ENCODE measurements at regions not wholly inside any gene's neighbourhood (a gene's known extent, or its start where the extent isn't known, plus 50 kb on each side); places are given as distances from the start of the nearest gene placed in this dataset.
A peak's percentile ranks its signal among the peaks of the same experiment; 100 is the strongest.
"Not testable (repeated sequence)": the region's sequence is repeated elsewhere in the genome, so short reads cannot be mapped to it uniquely, and the experiment has no call there.

- FAIRE-seq (no peak), DNase-seq (ENCODE audit: low spot score) (no peak), ATAC-seq (no peak)
- WGBS (ENCODE audit: low lambda C conversion rate) = 65% methylated on average over 7 of the region's 7 CpGs
- Histone ChIP-seq H3K27me3 (ENCODE audit: control insufficient read depth in 1 of 2, insufficient read depth in 2 of 2, low read length in 2 of 2) (peaks cover 2 to 7% of the 10 kb centered on the region in 2 experiments; a peak in 2 of 5 replicates), H2AFZ (ENCODE audit: low read length) (no peak overlapping the region), H3K4me3 (replicated peaks in 1 of 3; ENCODE audit: insufficient read depth in 1 of 3, low read depth in 2 of 3, low read length in 3 of 3) (no peak overlapping the region), H3K9ac (ENCODE audit: insufficient read depth, low read depth, low read length) (no peak overlapping the region), H3K4me1 (ENCODE audit: insufficient read depth, low read length) (no peaks in the 10 kb centered on the region), H3K79me2 (ENCODE audit: insufficient read depth, low read length) (no peaks in the 10 kb centered on the region), H3K9me3 (ENCODE audit: low read length) (peaks cover 10% of the 10 kb centered on the region; the same call in 1 of the 2 replicates), H3K36me3 (replicated peaks in 1 of 2; ENCODE audit: control insufficient read depth in 1 of 2, insufficient read depth in 2 of 2, low read length in 2 of 2) (no peaks in the 10 kb centered on the region), H4K20me1 (ENCODE audit: insufficient read depth, low read length) (no peaks in the 10 kb centered on the region), H3K4me2 (ENCODE audit: low read depth, low read length) (no peak overlapping the region), H3K27ac (ENCODE audit: extremely low read length, insufficient read depth, low read length) (no peak overlapping the region)
- no TSS peak for BruUV-seq (replicated peaks)
- intact Hi-C loops (cut with micrococcal nuclease; ENCODE audit: unreplicated experiment) (no loop called here), in situ Hi-C loops (cut with HindIII; ENCODE audit: extremely low pct_ligation_motif_present, low pct_unique_long_range_greater_than_20kb) (no loop called here)
- ChIA-PET CTCF (ENCODE audit: low intra/inter-chr PET ratio, low total read pairs) (no interaction called here), POLR2A (no interaction called here)
- no peak for TF ChIP-seq PRPF4 (IDR thresholded peaks at IDR 0.05; ENCODE audit: low read depth, low read length, poor library complexity, severe bottlenecking)
- peak; percentile 80 for TF ChIP-seq RAD51 (IDR thresholded peaks at IDR 0.05; ENCODE audit: borderline replicate concordance)
- TF ChIP-seq USF2 (IDR thresholded peaks at IDR 0.05; ENCODE audit: low read depth, low read length) = peak; percentile 70
- no peak for TF ChIP-seq USF2 (CRISPR knock-in tag; IDR thresholded peaks at IDR 0.05; ENCODE audit: borderline replicate concordance)
Observed at GRCh38 chr2:234352270-234352669, 144.6 kb downstream of the ARL4C start.

GRCh38 chr2:234351866-234352265 lies 145.0 kb downstream of the ARL4C start:
- CTCF ChIA-PET (ENCODE audit: low intra/inter-chr PET ratio, low total read pairs) = not testable (repeated sequence)

More at GRCh38 chr2:234351866-234352265, 145.0 kb downstream of the ARL4C start:
- BruUV-seq (replicated peaks); ATAC-seq; FAIRE-seq; H3K4me1 ChIP-seq (ENCODE audit: insufficient read depth, low read length); H3K27me3 ChIP-seq (ENCODE audit: control insufficient read depth in 1 of 2, insufficient read depth in 2 of 2, low read length in 2 of 2); H3K9me3 ChIP-seq (ENCODE audit: low read length); H3K27ac ChIP-seq (ENCODE audit: extremely low read length, insufficient read depth, low read length); H3K79me2 ChIP-seq (ENCODE audit: insufficient read depth, low read length); H3K4me3 ChIP-seq (replicated peaks in 1 of 3; ENCODE audit: insufficient read depth in 1 of 3, low read depth in 2 of 3, low read length in 3 of 3); H3K36me3 ChIP-seq (replicated peaks in 1 of 2; ENCODE audit: control insufficient read depth in 1 of 2, insufficient read depth in 2 of 2, low read length in 2 of 2); H4K20me1 ChIP-seq (ENCODE audit: insufficient read depth, low read length); H3K9ac ChIP-seq (ENCODE audit: insufficient read depth, low read depth, low read length); H2AFZ ChIP-seq (ENCODE audit: low read length); intact Hi-C loops (cut with micrococcal nuclease; ENCODE audit: unreplicated experiment); DNase-seq (ENCODE audit: low spot score); in situ Hi-C loops (cut with HindIII; ENCODE audit: extremely low pct_ligation_motif_present, low pct_unique_long_range_greater_than_20kb); H3K4me2 ChIP-seq (ENCODE audit: low read depth, low read length); POLR2A ChIA-PET: not testable (repeated sequence)
- 87% methylated on average over 10 of the region's 10 CpGs for whole genome bisulfite sequencing (ENCODE audit: low lambda C conversion rate)

Measured in HepG2 (cell line).